ENCODE measurements at regions not wholly inside any gene's neighbourhood (a gene's known extent, or its start where the extent isn't known, plus 50 kb on each side); places are given as distances from the start of the nearest gene placed in this dataset.

- Histone ChIP-seq H3K9me3 (ENCODE audit: low read depth, low read length, poor library complexity, severe bottlenecking) (no peaks in the 10 kb centered on the region), H3K4me1 (ENCODE audit: insufficient read depth, low read length, poor library complexity, severe bottlenecking) (no peaks in the 10 kb centered on the region), H3K36me3 (ENCODE audit: insufficient read depth, low read length, poor library complexity, severe bottlenecking) (no peaks in the 10 kb centered on the region), H3K27me3 (replicated peaks; ENCODE audit: insufficient read depth, low read depth, low read length, poor library complexity) (no peaks in the 10 kb centered on the region), H3K4me3 (ENCODE audit: low read depth, low read length, poor library complexity, severe bottlenecking) (no peak overlapping the region), H3K27ac (ENCODE audit: low read depth, low read length, poor library complexity, severe bottlenecking) (no peak overlapping the region)
- POLR2A ChIA-PET (ENCODE audit: low non-redundant PET): no interaction called here
- no peak for TF ChIP-seq EZH2 (IDR thresholded peaks at IDR 0.05; ENCODE audit: borderline replicate concordance, low read depth, low read length, poor library complexity, severe bottlenecking)
- TF ChIP-seq, protein P1, sequence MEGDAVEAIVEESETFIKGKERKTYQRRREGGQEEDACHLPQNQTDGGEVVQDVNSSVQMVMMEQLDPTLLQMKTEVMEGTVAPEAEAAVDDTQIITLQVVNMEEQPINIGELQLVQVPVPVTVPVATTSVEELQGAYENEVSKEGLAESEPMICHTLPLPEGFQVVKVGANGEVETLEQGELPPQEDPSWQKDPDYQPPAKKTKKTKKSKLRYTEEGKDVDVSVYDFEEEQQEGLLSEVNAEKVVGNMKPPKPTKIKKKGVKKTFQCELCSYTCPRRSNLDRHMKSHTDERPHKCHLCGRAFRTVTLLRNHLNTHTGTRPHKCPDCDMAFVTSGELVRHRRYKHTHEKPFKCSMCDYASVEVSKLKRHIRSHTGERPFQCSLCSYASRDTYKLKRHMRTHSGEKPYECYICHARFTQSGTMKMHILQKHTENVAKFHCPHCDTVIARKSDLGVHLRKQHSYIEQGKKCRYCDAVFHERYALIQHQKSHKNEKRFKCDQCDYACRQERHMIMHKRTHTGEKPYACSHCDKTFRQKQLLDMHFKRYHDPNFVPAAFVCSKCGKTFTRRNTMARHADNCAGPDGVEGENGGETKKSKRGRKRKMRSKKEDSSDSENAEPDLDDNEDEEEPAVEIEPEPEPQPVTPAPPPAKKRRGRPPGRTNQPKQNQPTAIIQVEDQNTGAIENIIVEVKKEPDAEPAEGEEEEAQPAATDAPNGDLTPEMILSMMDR (conservative IDR thresholded peaks at IDR 0.05; ENCODE audit: low read depth, low read length): no peak
- no TSS peak for BruUV-seq (replicated peaks)
- CTCF ChIA-PET: no interaction called here
- intact Hi-C loops (cut with micrococcal nuclease; ENCODE audit: unreplicated experiment): no loop called here
- DNase-seq (ENCODE audit: low spot score): no peak
These were observed 103.5 kb upstream of the TSC22D1 start for GRCh38 chr13:44679597-44679996.

DNA sequence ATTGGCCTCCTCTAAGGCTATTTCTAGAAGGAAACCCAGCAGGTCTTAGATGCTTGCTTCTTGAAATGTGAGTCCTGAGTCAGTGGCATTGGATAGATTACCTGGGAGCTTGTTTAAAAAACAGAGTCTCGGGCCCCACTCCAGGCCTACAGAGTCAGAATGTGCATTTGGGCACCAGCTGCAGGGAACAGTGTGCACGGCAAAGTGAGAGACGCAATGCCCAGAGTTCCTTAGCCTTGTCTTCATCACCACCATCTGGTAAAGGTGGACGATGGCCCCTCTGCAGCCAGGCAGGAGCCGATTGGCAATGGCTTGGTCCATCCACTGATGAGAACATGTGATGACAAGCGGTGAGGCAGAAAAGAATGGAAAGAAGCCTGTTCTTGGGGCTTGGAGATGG lies 102.1 kb upstream of the TSC22D1 start:
- ChIA-PET POLR2A (ENCODE audit: low non-redundant PET) (no interaction called here), CTCF (no interaction called here)
- no peak overlapping the region for H3K4me3 ChIP-seq (ENCODE audit: low read depth, low read length, poor library complexity, severe bottlenecking)
- H3K4me1 ChIP-seq (ENCODE audit: insufficient read depth, low read length, poor library complexity, severe bottlenecking): no peaks in the 10 kb centered on the region
- BruUV-seq (replicated peaks): no TSS peak
- no peak for DNase-seq (ENCODE audit: low spot score)
- H3K27me3 ChIP-seq (replicated peaks; ENCODE audit: insufficient read depth, low read depth, low read length, poor library complexity): no peaks in the 10 kb centered on the region
- intact Hi-C loops (cut with micrococcal nuclease; ENCODE audit: unreplicated experiment): no loop called here
- no peaks in the 10 kb centered on the region for H3K36me3 ChIP-seq (ENCODE audit: insufficient read depth, low read length, poor library complexity, severe bottlenecking)
- no peaks in the 10 kb centered on the region for H3K9me3 ChIP-seq (ENCODE audit: low read depth, low read length, poor library complexity, severe bottlenecking)
- TF ChIP-seq, protein P1 (conservative IDR thresholded peaks at IDR 0.05; ENCODE audit: low read depth, low read length): no peak
- no peak for TF ChIP-seq EZH2 (IDR thresholded peaks at IDR 0.05; ENCODE audit: borderline replicate concordance, low read depth, low read length, poor library complexity, severe bottlenecking)
- no peak overlapping the region for H3K27ac ChIP-seq (ENCODE audit: low read depth, low read length, poor library complexity, severe bottlenecking)

DNA sequence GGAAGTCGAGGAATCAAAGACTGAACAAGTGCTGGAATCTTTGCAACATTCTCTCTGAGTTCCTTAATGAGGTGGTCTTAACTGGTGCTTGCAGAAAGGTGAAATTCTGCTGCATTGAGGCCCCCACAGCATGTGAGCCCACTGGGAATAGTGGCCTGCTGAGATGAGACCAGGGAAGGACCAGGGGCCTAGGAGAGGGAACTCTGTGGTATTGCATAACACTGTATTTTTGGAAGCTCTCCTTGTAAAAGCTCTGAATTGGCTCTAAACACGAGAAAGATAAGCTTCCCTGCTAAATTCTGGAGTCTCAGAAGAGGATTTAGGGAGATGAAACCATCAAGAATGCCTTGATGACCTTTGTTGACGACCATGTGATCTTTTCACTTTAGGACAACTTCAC lies 100.4 kb upstream of the TSC22D1 start:
- intact Hi-C loops (cut with micrococcal nuclease; ENCODE audit: unreplicated experiment): no loop called here
- H3K27me3 ChIP-seq (replicated peaks; ENCODE audit: insufficient read depth, low read depth, low read length, poor library complexity): no peaks in the 10 kb centered on the region
- no peaks in the 10 kb centered on the region for H3K9me3 ChIP-seq (ENCODE audit: low read depth, low read length, poor library complexity, severe bottlenecking)
- ChIA-PET CTCF (no interaction called here), POLR2A (ENCODE audit: low non-redundant PET) (no interaction called here)
- no peak overlapping the region for H3K27ac ChIP-seq (ENCODE audit: low read depth, low read length, poor library complexity, severe bottlenecking)
- no peaks in the 10 kb centered on the region for H3K36me3 ChIP-seq (ENCODE audit: insufficient read depth, low read length, poor library complexity, severe bottlenecking)
- BruUV-seq (replicated peaks): no TSS peak
- H3K4me1 ChIP-seq (ENCODE audit: insufficient read depth, low read length, poor library complexity, severe bottlenecking): no peaks in the 10 kb centered on the region
- TF ChIP-seq EZH2 (IDR thresholded peaks at IDR 0.05; ENCODE audit: borderline replicate concordance, low read depth, low read length, poor library complexity, severe bottlenecking): no peak
- TF ChIP-seq, protein P1 (conservative IDR thresholded peaks at IDR 0.05; ENCODE audit: low read depth, low read length): no peak
- DNase-seq (ENCODE audit: low spot score): no peak
- H3K4me3 ChIP-seq (ENCODE audit: low read depth, low read length, poor library complexity, severe bottlenecking): no peak overlapping the region
